OCI-LY1 (cell line): ENCODE measurements at regions not wholly inside any gene's neighbourhood (a gene's known extent, or its start where the extent isn't known, plus 50 kb on each side); places are given as distances from the start of the nearest gene placed in this dataset.

ENCODE experiments used
- EZH2 ChIP-seq: fragments of 200-600 bp; sonication (generic), shearing (Covaris generic); IDR thresholded peaks from 2 replicates; pipeline ENCODE4 v1.8.0; 2017; ENCODE audit warnings: borderline replicate concordance, mixed run types, mild to moderate bottlenecking, antibody characterized with exemption, low read length, moderate library complexity, mixed read lengths
- TF ChIP-seq, protein P1 (sequence below): fragments of 200-600 bp; sonication (generic), shearing (Covaris generic); IDR thresholded peaks from 2 replicates; pipeline ENCODE4 v1.5.1; 2017; ENCODE audit warnings: mild to moderate bottlenecking, antibody characterized with exemption, low read length, moderate library complexity, mixed read lengths

DNA sequence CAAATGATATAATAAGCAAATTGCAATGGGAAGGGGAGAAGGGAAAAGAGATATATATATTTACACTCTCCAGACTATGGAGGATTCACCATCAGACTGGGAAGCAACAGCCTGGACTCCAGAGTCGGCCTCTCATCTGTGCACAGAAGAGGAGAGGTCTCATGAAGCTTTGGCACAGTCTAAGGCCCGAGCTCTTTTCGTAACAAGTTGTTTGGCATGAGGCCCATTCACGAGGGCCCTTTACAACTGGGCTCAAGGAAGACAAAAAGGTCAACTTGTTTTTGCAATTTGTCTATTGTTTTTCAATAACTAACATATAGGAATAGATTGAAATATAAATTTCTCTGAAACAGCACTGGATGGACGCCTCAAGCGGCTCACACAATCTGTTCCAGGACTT is 66.7 kb upstream of the AJAP1 start:
- TF ChIP-seq, protein P1, sequence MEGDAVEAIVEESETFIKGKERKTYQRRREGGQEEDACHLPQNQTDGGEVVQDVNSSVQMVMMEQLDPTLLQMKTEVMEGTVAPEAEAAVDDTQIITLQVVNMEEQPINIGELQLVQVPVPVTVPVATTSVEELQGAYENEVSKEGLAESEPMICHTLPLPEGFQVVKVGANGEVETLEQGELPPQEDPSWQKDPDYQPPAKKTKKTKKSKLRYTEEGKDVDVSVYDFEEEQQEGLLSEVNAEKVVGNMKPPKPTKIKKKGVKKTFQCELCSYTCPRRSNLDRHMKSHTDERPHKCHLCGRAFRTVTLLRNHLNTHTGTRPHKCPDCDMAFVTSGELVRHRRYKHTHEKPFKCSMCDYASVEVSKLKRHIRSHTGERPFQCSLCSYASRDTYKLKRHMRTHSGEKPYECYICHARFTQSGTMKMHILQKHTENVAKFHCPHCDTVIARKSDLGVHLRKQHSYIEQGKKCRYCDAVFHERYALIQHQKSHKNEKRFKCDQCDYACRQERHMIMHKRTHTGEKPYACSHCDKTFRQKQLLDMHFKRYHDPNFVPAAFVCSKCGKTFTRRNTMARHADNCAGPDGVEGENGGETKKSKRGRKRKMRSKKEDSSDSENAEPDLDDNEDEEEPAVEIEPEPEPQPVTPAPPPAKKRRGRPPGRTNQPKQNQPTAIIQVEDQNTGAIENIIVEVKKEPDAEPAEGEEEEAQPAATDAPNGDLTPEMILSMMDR: no peak
- no peak for TF ChIP-seq EZH2
